AG09319 (cell line): ENCODE measurements at regions not wholly inside any gene's neighbourhood (a gene's known extent, or its start where the extent isn't known, plus 50 kb on each side); places are given as distances from the start of the nearest gene placed in this dataset.

ENCODE experiments used
- DNase-seq: peaks from one replicate; pipeline ENCODE4 v3.0.0-alpha.2; 2010; ENCODE audit warnings: low read depth; ENCODE audit errors: extremely low read depth
- CTCF ChIP-seq: IDR thresholded peaks from 2 replicates; pipeline ENCODE4 v1.5.1; 2011; ENCODE audit warnings: low read depth, mild to moderate bottlenecking, inconsistent platforms, low read length, moderate library complexity

GRCh38 chr15:72966641-72967040 lies 85.6 kb upstream of the NEO1 start:
- DNase-seq = no peak
- TF ChIP-seq CTCF = no peak

GRCh38 chr15:72965671-72966070 lies 86.6 kb upstream of the NEO1 start:
- no peak for TF ChIP-seq CTCF
- DNase-seq = no peak

- no peak for DNase-seq
- no peak for TF ChIP-seq CTCF
These were observed 87.7 kb upstream of the NEO1 start for GRCh38 chr15:72964542-72964941.

- no peak for TF ChIP-seq CTCF
- no peak for DNase-seq
These were observed 88.1 kb upstream of the NEO1 start for GRCh38 chr15:72964135-72964534.

- DNase-seq = no peak
- no peak for TF ChIP-seq CTCF
These were observed 90.1 kb upstream of the NEO1 start for GRCh38 chr15:72962054-72962702.

- no peak for TF ChIP-seq CTCF
- no peak for DNase-seq
These were observed 90.9 kb upstream of the NEO1 start for GRCh38 chr15:72961346-72961745.

GRCh38 chr15:72958634-72959033 lies 93.6 kb upstream of the NEO1 start:
- TF ChIP-seq CTCF = no peak
- no peak for DNase-seq
